Stimulated activated CD4-positive, alpha-beta T cell treated with anti-CD3 and anti-CD28 coated beads, TNF-alpha, amount 100 ng/mL, for 1 hour (primary cell): ENCODE measurements at regions not wholly inside any gene's neighbourhood (a gene's known extent, or its start where the extent isn't known, plus 50 kb on each side); places are given as distances from the start of the nearest gene placed in this dataset.
"Not testable (repeated sequence)": the region's sequence is repeated elsewhere in the genome, so short reads cannot be mapped to it uniquely, and the experiment has no call there.

Source experiments
- DNase-seq, 3 donors: peaks; one replicate each; pipeline ENCODE4 v3.0.0-alpha.2; 2020; ENCODE audit warnings: low read depth in 3 of 3, low spot score in 1 of 3

- DNase-seq = no peak
Measured at GRCh38 chr4:38278255-38278654, 318.1 kb downstream of the PTTG2 start.

GRCh38 chr4:38279077-38279476, 318.9 kb downstream of the PTTG2 start:
- DNase-seq = no peak

- DNase-seq = no peak
Measured at GRCh38 chr4:38279650-38280322, 319.6 kb downstream of the PTTG2 start.

GRCh38 chr4:38280323-38280706, 320.1 kb downstream of the PTTG2 start:
- DNase-seq = no peak

GRCh38 chr4:38281371-38282071, 321.3 kb downstream of the PTTG2 start:
- DNase-seq = no peak

GRCh38 chr4:38283724-38284123, 323.5 kb downstream of the PTTG2 start:
- DNase-seq = no peak

GRCh38 chr4:38284294-38285030, 324.3 kb downstream of the PTTG2 start:
- DNase-seq = no peak

GRCh38 chr4:38287101-38287851, 327.1 kb downstream of the PTTG2 start:
- DNase-seq = no peak

- DNase-seq = no peak
Measured at GRCh38 chr4:38289553-38289952, 329.4 kb downstream of the PTTG2 start.

GRCh38 chr4:38290366-38290765, 330.2 kb downstream of the PTTG2 start:
- DNase-seq = no peak

GRCh38 chr4:38290914-38291313, 330.7 kb downstream of the PTTG2 start:
- no peak for DNase-seq

- DNase-seq = no peak
Measured at GRCh38 chr4:38292529-38292928, 332.3 kb downstream of the PTTG2 start.

GRCh38 chr4:38294238-38294637, 334.0 kb downstream of the PTTG2 start:
- no peak for DNase-seq

GRCh38 chr4:38297061-38297460, 336.9 kb downstream of the PTTG2 start:
- DNase-seq = no peak

- DNase-seq = no peak
Measured at GRCh38 chr4:38298868-38299713, 338.9 kb downstream of the PTTG2 start.

GRCh38 chr4:38302910-38303309, 342.7 kb downstream of the PTTG2 start:
- no peak for DNase-seq

- DNase-seq = not testable (repeated sequence)
Measured at GRCh38 chr4:38304460-38304859, 344.3 kb downstream of the PTTG2 start.

- DNase-seq = no peak
Measured at GRCh38 chr4:38306482-38307071, 346.4 kb downstream of the PTTG2 start.

GRCh38 chr4:38308728-38309311, 348.6 kb downstream of the PTTG2 start:
- no peak for DNase-seq

GRCh38 chr4:38309471-38309870, 349.3 kb downstream of the PTTG2 start:
- DNase-seq = no peak
